ENCODE measurements at regions not wholly inside any gene's neighbourhood (a gene's known extent, or its start where the extent isn't known, plus 50 kb on each side); places are given as distances from the start of the nearest gene placed in this dataset.

GRCh38 chr5:2546938-2547337 lies 204.5 kb downstream of the IRX2 start:
- TF ChIP-seq CTCF (conservative IDR thresholded peaks at IDR 0.05; ENCODE audit: low read depth, low read length) (no peak), EZH2 (IDR thresholded peaks at IDR 0.05; ENCODE audit: low read length, unreplicated experiment) (no peak), EZH2phosphoT487 (IDR thresholded peaks at IDR 0.05; ENCODE audit: borderline replicate concordance, low read length) (no peak)
